Stimulated activated CD4-positive, alpha-beta T cell treated with anti-CD3 and anti-CD28 coated beads, Interleukin-2, amount 100 ng/mL, for 48 hours (primary cell): ENCODE measurements at regions not wholly inside any gene's neighbourhood (a gene's known extent, or its start where the extent isn't known, plus 50 kb on each side); places are given as distances from the start of the nearest gene placed in this dataset.

Source experiments
- DNase-seq, 2 donors: peaks; one replicate each; pipeline ENCODE4 v3.0.0-alpha.2; 2020

GRCh38 chr20:11772226-11772730 lies 145.4 kb upstream of the BTBD3 start:
- no peak for DNase-seq

- DNase-seq = no peak
Measured at GRCh38 chr20:11776687-11777086, 141.0 kb upstream of the BTBD3 start.

- no peak for DNase-seq
Measured at GRCh38 chr20:11777387-11778205, 140.1 kb upstream of the BTBD3 start.

GRCh38 chr20:11778206-11778570 lies 139.5 kb upstream of the BTBD3 start:
- DNase-seq = no peak

GRCh38 chr20:11780765-11781369 lies 136.8 kb upstream of the BTBD3 start:
- no peak for DNase-seq

GRCh38 chr20:11783102-11783850 lies 134.4 kb upstream of the BTBD3 start:
- no peak for DNase-seq

- no peak for DNase-seq
Measured at GRCh38 chr20:11785885-11786507, 131.7 kb upstream of the BTBD3 start.

GRCh38 chr20:11790046-11790445 lies 127.6 kb upstream of the BTBD3 start:
- no peak for DNase-seq

- DNase-seq = no peak
Measured at GRCh38 chr20:11791316-11791715, 126.4 kb upstream of the BTBD3 start.

- DNase-seq = no peak
Measured at GRCh38 chr20:11791835-11792567, 125.7 kb upstream of the BTBD3 start.

GRCh38 chr20:11792568-11792953 lies 125.1 kb upstream of the BTBD3 start:
- DNase-seq = no peak

- no peak for DNase-seq
Measured at GRCh38 chr20:11794525-11794924, 123.2 kb upstream of the BTBD3 start.

- no peak for DNase-seq
Measured at GRCh38 chr20:11795071-11795615, 122.5 kb upstream of the BTBD3 start.

GRCh38 chr20:11796026-11796425 lies 121.7 kb upstream of the BTBD3 start:
- DNase-seq = no peak

- DNase-seq = no peak
Measured at GRCh38 chr20:11797156-11797555, 120.5 kb upstream of the BTBD3 start.

GRCh38 chr20:11799281-11799684 lies 118.4 kb upstream of the BTBD3 start:
- no peak for DNase-seq

- DNase-seq = no peak
Measured at GRCh38 chr20:11807054-11808048, 110.3 kb upstream of the BTBD3 start.

- DNase-seq = no peak
Measured at GRCh38 chr20:11808841-11809240, 108.9 kb upstream of the BTBD3 start.

- no peak for DNase-seq
Measured at GRCh38 chr20:11810311-11811083, 107.2 kb upstream of the BTBD3 start.
